HG02981 (cell line): ENCODE measurements at regions not wholly inside any gene's neighbourhood (a gene's known extent, or its start where the extent isn't known, plus 50 kb on each side); places are given as distances from the start of the nearest gene placed in this dataset.
"Not testable (repeated sequence)": the region's sequence is repeated elsewhere in the genome, so short reads cannot be mapped to it uniquely, and the experiment has no call there.

Experiments used
- ATAC-seq: cut with Tn5 transposase; IDR thresholded peaks from one replicate; pipeline ENCODE4 v1.9.1; 2021; ENCODE audit warnings: mild to moderate bottlenecking, moderate library complexity; ENCODE audit not compliant: unreplicated experiment

DNA sequence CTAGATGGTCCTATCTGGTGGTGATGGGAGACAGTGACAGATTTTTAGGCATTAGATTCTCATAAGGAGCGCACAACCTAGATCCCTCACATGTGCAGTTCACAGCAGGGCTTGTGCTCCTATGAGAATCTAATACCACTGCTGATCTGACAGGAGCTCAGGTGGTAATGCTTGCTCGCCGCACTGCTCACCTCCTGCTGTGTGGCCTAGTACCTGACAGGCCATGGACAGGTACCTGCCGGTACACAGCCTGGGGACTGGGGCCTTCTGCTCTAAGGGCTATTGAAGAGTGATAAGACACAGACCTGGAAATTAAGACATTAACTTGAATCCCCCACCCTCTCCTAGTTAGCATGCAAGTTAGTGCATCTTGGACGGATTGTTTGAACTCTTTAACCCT is 64.4 kb downstream of the KLRB1 start:
- ATAC-seq: not testable (repeated sequence)

GRCh38 chr12:9542827-9543226 is 64.9 kb downstream of the KLRB1 start:
- not testable (repeated sequence) for ATAC-seq

- not testable (repeated sequence) for ATAC-seq
These were observed 91.8 kb downstream of the KLRB1 start for GRCh38 chr12:9515925-9516324.

GRCh38 chr12:9512695-9513094 is 95.0 kb downstream of the KLRB1 start:
- not testable (repeated sequence) for ATAC-seq

- not testable (repeated sequence) for ATAC-seq
These were observed 97.2 kb downstream of the KLRB1 start for GRCh38 chr12:9510392-9511011.

DNA sequence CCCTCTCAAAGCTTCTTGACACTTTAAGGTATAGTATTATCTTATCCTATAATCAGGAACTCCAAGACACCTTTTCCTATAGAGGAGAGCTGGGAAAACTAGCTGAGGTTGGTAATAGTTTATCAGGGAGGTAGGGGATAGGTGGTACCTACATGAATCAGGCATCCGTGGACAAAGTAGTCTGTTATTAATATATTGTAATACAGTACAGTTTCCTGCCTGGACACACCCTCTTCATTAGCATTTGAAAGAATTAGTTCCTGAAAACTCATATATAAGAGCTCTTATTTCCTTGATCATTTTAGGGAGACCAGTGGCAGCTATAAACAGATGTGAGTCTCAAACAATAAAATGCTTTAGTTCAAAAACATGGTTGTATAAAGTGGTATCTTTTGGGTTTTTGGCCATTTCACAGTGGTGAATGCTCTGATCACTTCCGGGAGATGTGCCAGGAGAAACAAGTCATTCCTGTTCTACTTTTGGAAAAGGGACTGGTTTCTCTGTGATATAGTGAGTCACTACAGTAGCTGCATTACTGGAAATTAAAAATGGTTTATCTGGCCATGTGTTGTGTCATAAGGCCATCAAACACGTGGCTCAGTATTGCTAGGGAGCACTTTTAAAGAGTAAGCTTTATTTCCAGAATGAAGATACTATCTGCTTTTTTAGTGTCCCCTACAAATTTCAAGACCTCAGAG is 98.1 kb downstream of the KLRB1 start:
- ATAC-seq: no peak

DNA sequence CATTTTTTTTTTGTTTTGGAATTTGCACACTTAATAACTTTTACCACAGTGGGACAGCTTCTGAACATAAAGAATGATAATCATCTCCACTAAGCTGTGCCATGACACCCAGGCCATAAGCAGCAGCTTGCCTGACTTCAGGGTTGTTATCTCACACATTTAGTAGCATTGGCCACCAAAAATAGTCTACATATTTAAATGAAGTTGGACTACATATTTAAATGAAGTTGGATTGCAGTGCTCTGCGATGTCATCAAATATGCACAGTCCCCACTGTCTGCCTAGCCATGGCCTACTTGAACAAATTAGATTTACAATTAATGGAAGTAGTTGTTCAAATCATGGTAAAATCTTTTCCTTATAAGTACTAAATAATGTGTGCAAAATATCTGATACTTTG is 101.0 kb downstream of the KLRB1 start:
- no peak for ATAC-seq

DNA sequence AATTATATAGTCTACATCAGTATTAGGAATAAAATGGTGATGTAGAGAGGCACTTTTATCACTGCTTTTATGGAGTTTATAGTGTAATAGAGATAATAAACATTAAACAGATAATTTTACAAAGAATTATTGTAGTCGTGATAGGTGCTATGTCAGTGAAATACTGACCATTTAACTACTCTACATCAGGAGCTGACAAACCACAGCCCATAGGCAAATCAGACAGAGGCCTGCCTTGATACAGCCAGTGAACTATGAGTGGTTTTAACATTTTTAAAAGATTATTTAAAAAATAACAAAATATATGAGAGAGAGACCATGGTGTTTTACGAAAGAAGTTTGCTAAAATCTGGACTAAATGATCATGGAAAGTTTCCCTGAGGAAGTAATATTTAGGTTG is 104.3 kb downstream of the KLRB1 start:
- not testable (repeated sequence) for ATAC-seq

- ATAC-seq: not testable (repeated sequence)
These were observed 104.9 kb downstream of the KLRB1 start for GRCh38 chr12:9502845-9503244.

DNA sequence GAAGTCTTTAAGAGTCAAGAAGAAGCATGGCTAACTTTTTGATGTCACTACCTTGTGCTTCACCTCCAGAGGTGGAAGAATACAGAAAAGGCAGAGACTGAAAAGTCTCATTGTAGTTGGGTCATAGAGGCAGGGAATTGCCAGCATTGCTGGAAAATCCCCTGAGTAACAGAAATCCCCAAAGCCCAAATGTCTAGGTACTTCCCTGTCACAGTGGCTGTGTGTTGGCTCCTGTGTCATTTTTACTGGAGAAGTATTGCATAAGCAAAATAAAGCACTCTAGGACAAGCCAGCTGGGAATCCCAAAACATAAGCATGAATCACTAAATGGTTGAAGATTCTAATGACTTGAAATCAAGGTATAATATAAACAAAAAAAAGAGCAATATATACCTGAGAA is 114.4 kb downstream of the KLRB1 start:
- not testable (repeated sequence) for ATAC-seq

DNA sequence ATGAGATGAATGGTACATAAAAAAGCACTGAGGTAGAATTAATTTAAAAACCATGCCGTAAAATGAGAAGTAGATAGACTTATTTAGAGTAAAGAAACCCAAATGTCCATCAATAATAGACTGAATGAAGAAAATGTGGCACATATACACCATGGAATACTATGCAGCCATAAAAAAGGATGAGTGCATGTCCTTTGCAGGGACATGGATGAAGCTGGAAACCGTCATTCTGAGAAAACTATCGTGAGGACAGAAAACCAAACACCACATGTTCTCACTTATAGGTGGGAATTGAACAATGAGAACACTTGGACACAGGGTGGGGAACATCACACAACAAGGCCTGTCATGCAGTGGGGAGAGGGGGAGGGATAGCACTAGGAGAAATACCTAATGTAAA is 126.4 kb downstream of the KLRB1 start:
- ATAC-seq: not testable (repeated sequence)

- ATAC-seq: not testable (repeated sequence)
These were observed 133.5 kb downstream of the KLRB1 start for GRCh38 chr12:9474197-9474596.

GRCh38 chr12:9473638-9474037 is 134.1 kb downstream of the KLRB1 start:
- ATAC-seq: not testable (repeated sequence)

DNA sequence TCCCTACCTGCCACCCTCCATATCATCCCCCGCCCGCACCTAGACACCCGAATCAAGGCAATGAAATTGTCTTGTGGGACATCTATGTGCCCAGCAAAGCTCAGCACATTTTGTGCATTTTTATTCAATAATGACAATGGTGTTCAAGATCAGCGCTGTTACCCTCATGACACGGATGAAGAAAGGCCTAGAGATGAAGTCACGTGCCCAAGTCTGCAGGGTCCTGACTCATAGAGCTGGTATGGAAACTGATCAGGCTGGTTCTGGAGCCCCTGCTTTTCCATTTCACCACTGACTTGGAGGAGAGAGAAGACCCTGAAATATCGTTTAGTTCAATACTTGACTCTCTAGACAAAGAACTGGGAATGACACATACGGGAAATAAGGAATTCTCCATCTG is 136.2 kb downstream of the KLRB1 start:
- not testable (repeated sequence) for ATAC-seq

- peak; percentile 43 for ATAC-seq
These were observed 137.3 kb downstream of the KLRB1 start for GRCh38 chr12:9470367-9470766.

DNA sequence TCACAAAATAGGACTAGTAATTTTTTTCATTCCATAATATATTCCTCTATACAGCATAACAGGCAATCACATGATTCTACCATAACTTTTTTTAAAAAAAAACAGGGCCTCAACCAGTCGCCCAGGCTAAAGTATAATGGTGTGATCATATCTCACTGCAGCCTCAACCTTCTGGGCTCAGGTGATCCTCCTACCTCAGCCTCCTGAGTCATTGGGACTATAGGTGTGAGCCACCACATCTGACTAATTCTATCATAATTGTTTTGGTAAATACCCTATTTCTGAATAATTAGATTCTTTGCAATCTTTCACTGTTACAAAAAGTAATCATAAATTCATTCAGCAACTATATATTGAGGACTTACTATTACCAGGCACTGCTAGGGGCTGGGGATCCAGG is 137.8 kb downstream of the KLRB1 start:
- peak; percentile 13 for ATAC-seq

DNA sequence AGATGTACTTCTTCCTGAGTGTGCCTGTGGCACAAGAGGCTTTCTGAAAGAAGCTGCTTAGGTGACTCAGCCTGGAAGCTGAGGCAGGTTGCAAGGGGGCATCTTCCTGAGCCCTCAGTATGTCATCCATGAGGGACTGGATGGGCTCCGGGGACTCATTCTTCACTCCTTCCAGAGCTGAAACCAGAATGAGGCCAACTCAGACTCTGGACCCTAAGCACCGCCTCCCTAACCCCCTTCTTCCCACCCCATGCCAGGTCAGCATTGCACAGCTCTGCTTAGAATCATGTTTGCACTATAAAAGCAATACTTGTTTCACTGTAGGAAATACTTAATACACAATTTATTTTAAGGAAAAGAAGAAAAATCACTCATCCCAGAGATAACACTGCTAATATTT is 138.3 kb downstream of the KLRB1 start:
- ATAC-seq: not testable (repeated sequence)

- not testable (repeated sequence) for ATAC-seq
These were observed 138.7 kb downstream of the KLRB1 start for GRCh38 chr12:9468998-9469397.

- ATAC-seq: not testable (repeated sequence)
These were observed 139.6 kb downstream of the KLRB1 start for GRCh38 chr12:9468144-9468543.

DNA sequence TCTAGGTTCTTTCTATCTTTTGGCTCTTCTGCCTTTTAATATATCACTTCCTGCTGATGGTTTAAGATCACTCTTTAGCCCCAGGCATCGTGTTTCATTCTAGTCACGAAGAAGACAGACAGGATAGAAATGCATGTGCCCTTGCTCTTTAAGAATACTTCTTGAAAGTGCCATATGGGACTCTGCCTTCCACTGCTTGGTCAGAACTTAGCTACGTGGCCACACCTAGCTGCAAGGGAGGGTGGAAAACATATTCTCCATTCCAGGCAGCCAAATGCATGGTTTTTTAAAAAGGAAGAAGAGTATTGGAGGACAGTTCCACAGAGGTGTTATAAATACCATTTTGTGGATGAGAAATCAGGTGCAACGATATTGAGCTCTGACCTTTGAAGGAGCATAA is 143.3 kb downstream of the KLRB1 start:
- no peak for ATAC-seq

- ATAC-seq: not testable (repeated sequence)
These were observed 152.2 kb downstream of the KLRB1 start for GRCh38 chr12:9455516-9455915.

DNA sequence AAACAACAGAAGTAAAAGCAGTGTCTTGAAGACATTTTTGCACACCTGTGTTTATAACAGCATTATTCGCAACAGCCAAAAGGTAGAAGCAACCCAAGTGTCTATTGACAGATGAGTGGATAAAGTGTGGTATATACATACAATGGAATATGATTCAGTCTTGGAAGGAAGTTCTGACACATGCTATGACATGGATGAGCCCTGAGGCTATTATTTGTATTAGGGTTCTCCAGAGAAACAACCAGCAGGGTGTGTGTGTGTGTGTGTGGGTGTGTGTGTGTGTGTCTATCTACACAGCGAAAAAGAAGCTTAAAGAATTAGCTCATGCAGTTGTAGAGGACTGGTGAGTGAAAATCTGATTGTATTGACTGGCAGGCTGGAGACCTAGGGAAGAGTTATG is 153.7 kb downstream of the KLRB1 start:
- ATAC-seq: not testable (repeated sequence)
